CD14-positive monocyte (primary cell): ENCODE measurements at regions not wholly inside any gene's neighbourhood (a gene's known extent, or its start where the extent isn't known, plus 50 kb on each side); places are given as distances from the start of the nearest gene placed in this dataset.

ENCODE experiments used
- DNase-seq, 3 donors: peaks; one replicate each; pipeline ENCODE4 v3.0.0-alpha.2; 2011 to 2022
- H2AFZ ChIP-seq: 2 replicates; pipeline ENCODE4 v1.6.0; 2012; ENCODE audit warnings: mild to moderate bottlenecking, low read depth, low read length, inconsistent platforms; ENCODE audit not compliant: insufficient read depth, poor library complexity, severe bottlenecking
- H3K27ac ChIP-seq, 2 donors: 1 replicate in 1 of 2; 2 replicates in 1 of 2; pipeline ENCODE4 v1.5.1; 2012 to 2013; ENCODE audit warnings: low read length in 2 of 2, control low read depth in 1 of 2, inconsistent platforms in 1 of 2, low read depth in 1 of 2, mild to moderate bottlenecking in 1 of 2
- H3K27me3 ChIP-seq, 2 donors: one replicate each; pipeline versions ENCODE4 v1.6.0 to v1.6.1; 2011 to 2013; ENCODE audit warnings: low read length in 2 of 2; ENCODE audit not compliant: control insufficient read depth in 2 of 2, insufficient read depth in 2 of 2
- H3K36me3 ChIP-seq, 2 donors: replicated peaks in 1 of 2; 1 replicate in 1 of 2; 2 replicates in 1 of 2; pipeline versions ENCODE4 v1.5.1 to v1.6.1; 2012 to 2013; ENCODE audit warnings: low read length in 2 of 2, control low read depth in 1 of 2, inconsistent platforms in 1 of 2, mild to moderate bottlenecking in 1 of 2; ENCODE audit not compliant: insufficient read depth in 2 of 2, control insufficient read depth in 1 of 2
- H3K4me1 ChIP-seq, 2 donors: 1 replicate in 1 of 2; 2 replicates in 1 of 2; pipeline versions ENCODE4 v1.5.1 to v1.6.1; 2012 to 2013; ENCODE audit warnings: low read length in 2 of 2, control low read depth in 1 of 2, inconsistent platforms in 1 of 2, mild to moderate bottlenecking in 1 of 2, moderate library complexity in 1 of 2; ENCODE audit not compliant: insufficient read depth in 2 of 2, control insufficient read depth in 1 of 2
- H3K4me2 ChIP-seq: replicated peaks from 2 replicates; pipeline ENCODE3; 2012; ENCODE audit warnings: low read length, moderate library complexity, mild to moderate bottlenecking; ENCODE audit not compliant: poor library complexity, severe bottlenecking; ENCODE audit errors: extremely low read depth
- H3K4me3 ChIP-seq, 3 experiments: fragments of 200-600 bp in 1 of 3; sonication (generic) in 1 of 3; replicated peaks in 1 of 3; 1 replicate in 2 of 3; 2 replicates in 1 of 3; pipeline ENCODE4 v1.5.1; 2011 to 2013; ENCODE audit warnings: low read length in 3 of 3, mild to moderate bottlenecking in 3 of 3, control low read depth in 2 of 3, low read depth in 2 of 3, inconsistent platforms in 1 of 3, moderate library complexity in 1 of 3
- H3K79me2 ChIP-seq: 2 replicates; pipeline ENCODE4 v1.6.0; 2012; ENCODE audit warnings: mild to moderate bottlenecking, control low read depth, inconsistent platforms, low read length, moderate library complexity; ENCODE audit not compliant: insufficient read depth
- H3K9ac ChIP-seq: 2 replicates; pipeline ENCODE4 v1.6.0; 2017; ENCODE audit warnings: low read length, mild to moderate bottlenecking; ENCODE audit not compliant: insufficient read depth, poor library complexity, severe bottlenecking
- H3K9me3 ChIP-seq, 2 donors: replicated peaks in 1 of 2; 1 replicate in 1 of 2; 2 replicates in 1 of 2; pipeline versions ENCODE4 v1.5.1 to v1.6.1; 2012 to 2013; ENCODE audit warnings: low read length in 2 of 2, control low read depth in 1 of 2; ENCODE audit not compliant: control insufficient read depth in 1 of 2, insufficient read depth in 1 of 2
- H4K20me1 ChIP-seq: 2 replicates; pipeline ENCODE4 v1.6.0; 2012; ENCODE audit warnings: mild to moderate bottlenecking, low read length, control low read depth, moderate library complexity; ENCODE audit not compliant: insufficient read depth
- H3K27ac Mint-ChIP-seq, 7 donors: one replicate each; pipeline ENCODE4 v1.8.0; 2020; ENCODE audit warnings: mild to moderate bottlenecking in 7 of 7, mixed read lengths in 7 of 7, moderate library complexity in 6 of 7, inconsistent platforms in 2 of 7
- H3K27me3 Mint-ChIP-seq, 3 donors: one replicate each; pipeline ENCODE4 v1.8.0; 2021 to 2022; ENCODE audit warnings: low read depth in 3 of 3, mild to moderate bottlenecking in 3 of 3, mixed read lengths in 3 of 3, moderate library complexity in 3 of 3, inconsistent platforms in 1 of 3
- H3K36me3 Mint-ChIP-seq, 2 donors: one replicate each; pipeline ENCODE4 v1.8.0; 2020; ENCODE audit warnings: mixed read lengths in 2 of 2, inconsistent platforms in 1 of 2, mild to moderate bottlenecking in 1 of 2
- H3K4me1 Mint-ChIP-seq: one replicate; pipeline ENCODE4 v1.8.0; 2020; ENCODE audit warnings: mild to moderate bottlenecking, mixed read lengths
- H3K4me3 Mint-ChIP-seq, 2 donors: one replicate each; pipeline ENCODE4 v1.8.0; 2020; ENCODE audit warnings: mild to moderate bottlenecking in 2 of 2, mixed read lengths in 2 of 2, moderate library complexity in 1 of 2
- H3K9me3 Mint-ChIP-seq, 7 donors: one replicate each; pipeline ENCODE4 v1.8.0; 2020 to 2022; ENCODE audit warnings: mixed read lengths in 7 of 7, mild to moderate bottlenecking in 6 of 7, moderate library complexity in 6 of 7, inconsistent platforms in 2 of 7
- CTCF ChIP-seq: fragments of 200-600 bp; IDR thresholded peaks from one replicate; pipeline ENCODE4 v1.8.0; 2022; ENCODE audit warnings: antibody characterized with exemption, mild to moderate bottlenecking
- WGBS: methylation state at CpG from one replicate; pipeline ENCODE4 v1.1.5; 2013; ENCODE audit warnings: missing lambda C conversion rate; ENCODE audit not compliant: insufficient coverage; 5-methylcytosine and 5-hydroxymethylcytosine counted together
- intact Hi-C, 2 donors: fragments of 100-400 bp; cut with micrococcal nuclease; formaldehyde crosslinking; loops; one replicate each; pipeline versions ENCODE4 v1.15.0 to v1.15.1; 2023

GRCh38 chr2:64859312-64860212 lies 129.6 kb upstream of the SLC1A4 start:
- peak overlapping the region; percentile 65 for H3K4me2 ChIP-seq
- no peaks in the 10 kb centered on the region for H4K20me1 ChIP-seq
- no peaks in the 10 kb centered on the region for H3K9me3 Mint-ChIP-seq
- H3K27me3 Mint-ChIP-seq, result peaks cover 0 to 1% (median 0%) of the 10 kb centered on the region in 3 donors
- H3K4me3 ChIP-seq, result peak overlapping the region; percentile 44 to 69 (median 53)
- peak overlapping the region; percentile 68 for H2AFZ ChIP-seq
- H3K4me1 ChIP-seq, result peaks cover 88 to 91% of the 10 kb centered on the region in 2 donors
- no peaks in the 10 kb centered on the region for H3K27me3 ChIP-seq
- peak overlapping the region; percentile 96 for H3K9ac ChIP-seq
- intact Hi-C loops, result loop anchor here (5.0 kb wide), 2 partner anchors 32 to 207 kb away; partner anchors contain the start of gene SERTAD2 (in 1 of the 2)
- H3K36me3 ChIP-seq, result no peaks in the 10 kb centered on the region
- WGBS, result 2% methylated on average over 51 of the region's 62 CpGs
- peaks cover 36% of the 10 kb centered on the region for H3K4me1 Mint-ChIP-seq
- peak overlapping the region in 3 of 7 donors; percentile 95 to 98 (median 95) for H3K27ac Mint-ChIP-seq
- DNase-seq, result peak; percentile 85 to 88 (median 86)
- no peak for TF ChIP-seq CTCF
- peaks cover 22% of the 10 kb centered on the region for H3K79me2 ChIP-seq
- peak overlapping the region; percentile 98 to 99 for H3K27ac ChIP-seq
- peaks cover 0 to 1% of the 10 kb centered on the region in 2 donors for H3K36me3 Mint-ChIP-seq
- H3K9me3 ChIP-seq, result peaks cover 0 to 6% of the 10 kb centered on the region in 2 donors
- H3K4me3 Mint-ChIP-seq, result peak overlapping the region; percentile 45 to 86

DNA sequence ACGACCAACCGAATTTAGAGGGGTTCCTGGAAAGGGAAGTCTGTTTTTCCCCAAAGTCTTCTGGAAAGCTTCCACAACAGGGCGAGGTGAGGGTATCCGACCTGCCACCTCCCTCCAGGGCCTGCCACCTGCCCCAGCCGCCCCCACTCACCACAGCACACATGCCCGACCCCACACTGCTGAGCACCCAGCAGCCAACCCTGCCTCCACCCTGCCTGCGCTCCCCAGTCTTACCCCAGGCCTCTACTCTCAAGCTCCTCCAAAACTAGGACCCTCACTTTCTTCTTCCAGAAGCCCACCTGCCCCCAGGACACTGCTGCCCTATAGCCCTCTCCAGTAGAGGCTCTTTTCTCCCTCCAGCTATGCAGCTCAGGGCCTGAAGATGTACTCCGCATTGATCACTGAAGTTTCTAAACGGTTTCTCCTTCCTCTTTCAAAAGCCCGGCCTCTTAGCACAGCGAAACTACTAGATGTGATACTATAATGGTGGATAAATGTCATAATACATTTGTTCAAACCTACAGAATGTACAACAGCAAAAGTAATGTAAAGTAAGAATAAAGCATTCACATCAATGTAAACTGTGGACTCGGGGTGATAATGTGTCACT lies 128.8 kb upstream of the SLC1A4 start:
- Histone ChIP-seq H3K79me2 (peaks cover 26% of the 10 kb centered on the region), H4K20me1 (no peaks in the 10 kb centered on the region), H3K9ac (peak overlapping the region; percentile 96), H3K9me3 (peaks cover 0 to 6% of the 10 kb centered on the region in 2 donors), H3K27ac (peak overlapping the region; percentile 98 to 99), H3K4me2 (peak overlapping the region; percentile 65), H3K4me1 (peaks cover 83 to 86% of the 10 kb centered on the region in 2 donors), H3K4me3 (peak overlapping the region; percentile 44 to 69 (median 53)), H3K27me3 (no peaks in the 10 kb centered on the region), H3K36me3 (no peaks in the 10 kb centered on the region), H2AFZ (peak overlapping the region; percentile 68)
- Mint-ChIP-seq H3K9me3 (no peaks in the 10 kb centered on the region), H3K4me3 (no peak overlapping the region), H3K27me3 (peaks cover 0 to 1% (median 0%) of the 10 kb centered on the region in 3 donors), H3K36me3 (no peaks in the 10 kb centered on the region), H3K4me1 (peaks cover 28% of the 10 kb centered on the region), H3K27ac (no peak overlapping the region)
- intact Hi-C loops, result loop anchor here (5.0 kb wide), 2 partner anchors 33 to 208 kb away; partner anchors contain the start of gene SERTAD2 (in 1 of the 2)
- 4% methylated on average over 7 of the region's 12 CpGs for WGBS
- TF ChIP-seq CTCF, result no peak
- peak in 2 of 3 donors; percentile 63 to 74 for DNase-seq
